ENCODE measurements at regions not wholly inside any gene's neighbourhood (a gene's known extent, or its start where the extent isn't known, plus 50 kb on each side); places are given as distances from the start of the nearest gene placed in this dataset.

DNA sequence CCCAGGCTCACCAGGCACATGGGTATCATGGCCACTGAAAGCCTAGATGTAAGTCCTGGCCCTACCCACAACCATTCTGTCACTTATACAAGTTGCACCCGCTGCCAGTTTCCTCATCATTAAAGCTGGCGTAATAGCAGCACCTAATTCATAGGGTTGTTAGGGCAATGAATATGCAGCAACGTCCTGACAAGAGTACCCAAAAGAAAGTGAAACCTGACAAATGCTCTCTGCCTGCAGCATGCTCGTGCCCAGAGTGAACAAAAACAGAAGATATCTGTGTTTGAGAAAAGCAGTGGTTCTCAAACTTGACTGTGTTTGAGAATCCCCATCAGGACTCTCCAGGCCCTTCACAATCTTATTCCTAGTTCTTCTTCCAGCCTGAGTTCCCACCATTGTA is 632.4 kb downstream of the SEMA5A start:
- no peak for DNase-seq (ENCODE audit: low read depth)

DNA sequence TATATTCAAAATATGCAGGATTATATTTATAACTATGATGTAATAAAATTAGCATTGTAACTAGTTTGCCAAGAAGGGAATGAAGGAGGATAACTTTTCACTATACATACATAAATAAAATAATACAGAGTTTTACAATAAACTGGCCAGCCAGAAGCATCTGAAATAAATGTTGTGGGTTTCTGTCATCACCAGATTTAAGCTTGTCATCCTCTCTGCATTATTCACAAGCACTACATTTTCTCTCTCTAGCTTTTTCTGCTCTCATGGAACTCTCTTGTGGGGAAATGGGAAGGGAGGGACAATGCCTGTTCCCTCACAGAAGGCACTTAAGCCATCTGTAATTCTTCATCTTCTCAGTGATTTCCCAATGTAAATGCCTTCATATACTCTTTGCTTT is 626.8 kb downstream of the SEMA5A start:
- no peak for DNase-seq (ENCODE audit: low read depth)

DNA sequence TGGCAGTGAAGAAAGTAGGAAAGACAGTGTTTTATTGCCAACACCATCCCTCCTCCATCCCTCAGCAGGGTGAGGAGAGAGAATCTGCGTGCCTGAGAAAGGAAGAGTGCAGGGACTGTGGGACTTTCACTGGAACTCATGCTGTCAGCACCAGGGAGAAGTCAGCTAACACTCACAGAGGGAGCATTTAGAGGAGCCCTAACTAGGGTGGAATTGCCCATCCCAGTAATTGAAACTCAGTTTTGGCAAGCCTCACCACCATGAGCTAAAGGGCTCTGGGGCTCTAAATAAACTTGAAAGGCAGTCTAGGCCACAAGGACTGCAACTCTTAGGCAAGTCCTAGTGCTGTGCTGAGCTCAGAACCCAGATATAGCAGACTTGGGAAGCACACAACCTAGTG is 622.3 kb downstream of the SEMA5A start:
- no peak for DNase-seq (ENCODE audit: low read depth)

DNA sequence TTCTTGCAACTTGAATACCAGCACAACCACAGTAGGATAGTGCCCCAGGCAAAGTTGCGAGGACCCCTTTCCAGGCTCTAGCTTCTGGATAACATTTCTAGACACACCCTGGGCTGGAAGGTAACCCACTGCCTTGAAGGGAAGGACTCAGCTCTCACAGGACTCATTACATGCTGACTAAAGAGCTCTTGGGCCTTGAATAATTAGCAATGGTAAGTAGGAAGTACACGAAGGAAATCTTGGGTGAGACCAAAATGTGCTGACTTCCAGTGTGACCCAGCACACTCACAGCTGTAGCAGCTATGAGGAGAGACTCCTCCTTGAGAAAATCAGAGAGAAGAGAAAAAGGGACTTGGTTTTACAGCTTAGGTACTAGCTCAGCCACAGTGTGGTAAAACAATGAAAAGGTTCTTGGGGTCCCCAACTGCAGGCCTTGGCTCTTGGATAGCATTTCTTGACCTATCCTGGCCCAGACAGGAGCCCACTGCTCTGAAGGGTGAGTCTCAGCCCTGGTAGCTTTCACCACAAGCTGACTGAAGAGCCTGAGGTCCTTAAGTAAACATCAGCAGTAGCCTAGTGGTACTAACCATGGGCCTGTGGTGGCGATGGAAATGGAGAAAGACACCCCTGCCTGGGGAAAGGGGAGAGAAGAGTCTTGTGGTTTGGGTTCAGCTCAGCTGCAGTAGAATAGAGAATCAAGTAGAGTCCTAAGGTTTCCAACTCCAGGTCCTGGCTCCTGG is 621.7 kb downstream of the SEMA5A start:
- no peak for DNase-seq (ENCODE audit: low read depth)

DNA sequence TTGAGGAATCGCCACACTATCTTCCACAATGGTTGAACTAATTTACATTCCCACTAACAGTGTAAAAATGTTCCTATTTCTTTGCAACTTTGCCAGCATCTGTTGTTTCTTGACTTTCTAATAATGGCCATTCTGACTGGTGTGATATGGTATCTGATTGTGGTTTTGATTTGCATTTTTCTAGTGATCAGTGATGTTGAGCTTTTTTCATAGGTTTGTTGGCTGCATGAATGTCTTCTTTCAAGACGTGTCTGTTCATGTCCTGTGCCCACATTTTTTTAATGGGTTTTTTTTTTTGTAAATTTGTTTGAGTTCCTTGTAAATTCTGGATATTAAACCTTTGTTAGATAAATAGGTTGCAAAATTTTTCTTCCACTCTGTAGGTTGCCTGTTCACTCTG is 615.9 kb downstream of the SEMA5A start:
- DNase-seq (ENCODE audit: low read depth) = no peak

DNA sequence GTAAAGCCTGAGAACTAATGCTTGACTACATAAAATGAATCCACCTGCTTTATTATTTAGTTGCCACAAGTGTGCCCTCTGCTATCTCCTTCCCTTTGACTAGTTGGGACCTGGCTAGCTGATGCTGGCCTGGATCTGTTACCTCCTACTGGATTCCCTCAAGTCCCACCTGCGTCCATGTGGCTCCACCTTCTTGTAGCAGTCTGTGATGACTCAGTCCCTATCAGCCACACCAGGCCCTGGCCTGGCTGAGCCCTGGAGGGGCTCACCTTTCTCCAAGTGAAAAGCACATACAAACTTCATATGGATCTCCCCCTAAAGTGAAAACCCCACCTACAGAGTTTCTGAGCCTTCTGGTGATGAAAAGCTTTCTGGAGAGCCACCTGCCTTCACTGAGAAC is 611.4 kb downstream of the SEMA5A start:
- no peak for DNase-seq (ENCODE audit: low read depth)

DNA sequence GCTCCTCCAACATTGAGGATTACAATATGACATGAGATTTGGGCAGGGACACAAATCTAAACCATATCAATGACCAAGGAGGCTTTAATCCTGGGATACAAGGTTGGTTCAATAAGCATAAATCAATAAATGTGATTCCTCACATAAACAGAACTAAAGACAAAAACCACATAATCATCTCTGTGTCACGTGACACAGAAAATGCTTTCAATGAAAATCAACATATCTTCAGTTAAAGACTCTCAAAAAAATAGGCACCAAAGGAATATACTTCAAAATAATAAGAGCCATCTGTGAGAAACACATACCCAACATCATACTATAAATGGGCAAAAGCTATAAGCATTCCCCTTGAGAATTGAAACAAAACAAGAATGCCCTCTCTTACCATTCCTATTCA is 604.9 kb downstream of the SEMA5A start:
- no peak for DNase-seq (ENCODE audit: low read depth)

DNA sequence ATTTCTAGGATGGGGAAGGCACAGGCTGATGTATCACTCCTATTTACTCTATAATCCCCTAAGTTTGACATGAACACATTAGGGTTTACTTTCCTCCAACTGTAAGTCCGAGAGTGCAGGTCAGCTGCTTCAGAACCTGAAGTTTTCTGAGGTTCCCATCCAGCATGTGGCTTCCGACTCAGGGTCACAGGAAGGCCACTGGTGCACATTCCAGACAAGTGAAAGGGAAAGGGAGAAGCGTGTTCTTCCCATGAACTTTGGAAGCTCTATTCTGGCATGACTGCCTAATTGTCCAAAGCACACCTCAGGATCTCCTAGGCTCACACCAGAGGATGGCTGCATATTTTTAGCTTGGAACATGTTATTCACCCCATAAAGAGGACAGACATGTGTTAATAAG is 602.6 kb downstream of the SEMA5A start:
- DNase-seq (ENCODE audit: low read depth) = no peak

DNA sequence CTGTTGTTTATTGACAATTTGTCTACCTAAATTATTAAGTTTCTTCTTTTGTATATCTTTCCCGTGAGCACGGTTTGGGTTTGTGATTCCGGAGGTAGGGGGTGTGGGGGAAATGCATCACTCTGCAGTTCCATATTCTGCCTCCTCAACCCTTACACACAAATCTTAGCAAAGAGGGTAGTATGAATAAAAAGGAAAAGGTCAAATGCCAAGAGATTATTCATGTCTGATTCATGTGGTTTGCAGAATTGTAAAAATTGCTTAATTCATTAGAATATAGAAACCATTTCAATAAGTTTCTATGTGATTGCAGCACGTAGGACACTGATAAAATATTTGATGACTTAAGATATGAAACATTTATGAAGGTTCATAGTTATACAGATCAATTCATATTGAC is 601.9 kb downstream of the SEMA5A start:
- DNase-seq (ENCODE audit: low read depth) = no peak

DNA sequence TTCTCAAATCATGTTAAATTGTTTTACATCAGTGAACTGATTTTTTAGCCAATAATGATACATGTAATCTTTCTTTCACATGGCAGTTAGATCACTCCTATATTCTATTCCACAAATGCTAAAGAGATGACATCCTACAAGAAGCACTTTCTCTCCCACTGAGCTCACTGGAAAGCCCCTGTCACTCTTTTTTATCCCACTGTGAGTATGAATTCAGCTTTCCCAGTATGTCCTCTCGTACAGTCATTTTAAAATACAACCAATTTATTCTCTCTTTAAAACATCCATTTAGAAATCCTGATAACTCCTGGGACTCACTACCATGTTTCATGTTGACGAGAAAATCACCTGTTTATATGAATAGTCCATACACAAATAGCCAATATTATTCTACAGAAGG is 599.9 kb downstream of the SEMA5A start:
- no peak for DNase-seq (ENCODE audit: low read depth)

DNA sequence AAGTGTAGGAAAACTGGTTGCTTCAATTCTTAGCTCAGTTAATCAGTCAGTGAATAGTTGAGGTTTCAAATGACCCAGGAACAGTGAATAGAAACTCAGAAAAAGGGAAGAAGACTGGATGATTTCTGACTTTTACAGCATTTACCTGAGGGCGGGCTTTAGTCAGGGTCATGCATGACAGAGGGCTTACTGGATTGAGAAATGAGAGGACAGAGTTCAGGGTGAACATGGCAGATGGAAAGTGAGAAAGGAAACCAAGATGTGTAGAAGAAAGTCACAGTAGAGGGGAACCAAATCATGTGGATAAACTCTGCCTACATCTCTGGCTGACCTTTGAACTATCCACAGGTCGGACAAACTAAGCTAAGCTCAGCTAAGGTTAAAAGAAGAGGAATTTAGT is 596.0 kb downstream of the SEMA5A start:
- DNase-seq (ENCODE audit: low read depth) = no peak

DNA sequence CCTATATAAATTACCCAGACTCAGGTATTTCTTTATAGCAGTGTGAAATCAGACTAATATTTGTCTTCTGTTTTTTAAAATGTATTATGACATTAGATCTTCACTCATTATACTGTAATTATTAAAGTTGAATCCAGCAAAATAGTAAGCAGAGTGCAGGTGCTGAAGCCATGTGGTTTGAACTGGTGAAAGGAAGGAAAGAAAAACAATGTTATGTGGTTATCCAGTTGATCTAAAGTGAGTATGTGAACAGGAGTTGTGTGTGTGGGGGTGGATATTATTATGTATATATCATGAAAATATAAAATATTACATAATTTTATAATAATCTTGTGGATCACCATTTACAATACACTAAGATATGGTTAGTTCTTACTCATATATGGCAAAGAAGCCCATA is 593.7 kb downstream of the SEMA5A start:
- DNase-seq (ENCODE audit: low read depth) = no peak

DNA sequence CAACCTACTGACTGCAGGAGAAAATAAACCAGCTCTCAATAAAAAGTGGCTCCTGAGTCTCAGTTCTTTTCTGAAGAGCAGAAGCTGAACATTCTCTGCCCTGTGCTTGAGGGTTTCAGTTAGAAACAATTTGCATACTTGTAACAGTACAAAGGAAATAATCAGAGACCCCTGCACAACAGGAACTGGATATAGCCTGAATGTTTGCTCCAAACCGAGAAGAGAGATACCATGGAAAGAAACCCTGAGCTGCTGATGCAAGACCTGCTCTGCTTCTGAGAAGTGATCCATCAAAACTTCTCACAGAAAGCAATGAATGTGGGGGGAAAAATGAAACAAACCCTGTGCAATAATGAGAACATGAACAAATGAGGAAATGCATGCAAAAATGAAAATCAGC is 592.9 kb downstream of the SEMA5A start:
- no peak for DNase-seq (ENCODE audit: low read depth)

DNA sequence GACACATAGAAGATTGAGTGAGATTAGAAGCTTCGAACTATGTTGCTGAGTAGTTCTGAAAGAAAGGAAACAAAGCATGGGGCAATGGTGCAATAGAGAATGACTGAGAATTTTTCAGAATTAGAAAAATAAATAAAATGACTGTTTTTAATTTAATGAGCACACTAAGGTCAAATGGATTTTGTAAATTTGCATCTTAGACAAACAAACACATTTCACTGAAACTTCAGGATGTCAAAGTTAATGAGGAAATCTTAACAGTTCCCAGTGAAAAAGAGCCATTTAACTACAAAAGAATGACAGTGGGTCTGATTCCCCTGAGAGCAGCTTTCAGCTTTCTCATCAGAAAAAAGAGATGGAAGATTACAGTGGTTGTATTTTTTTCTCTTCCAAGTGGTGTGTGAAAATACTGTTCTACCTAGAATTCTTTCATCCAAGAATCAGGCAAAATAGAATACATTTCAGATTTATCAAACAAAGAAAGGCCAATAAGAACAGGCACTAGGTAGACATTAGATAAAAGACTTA is 591.9 kb downstream of the SEMA5A start:
- DNase-seq (ENCODE audit: low read depth) = no peak

DNA sequence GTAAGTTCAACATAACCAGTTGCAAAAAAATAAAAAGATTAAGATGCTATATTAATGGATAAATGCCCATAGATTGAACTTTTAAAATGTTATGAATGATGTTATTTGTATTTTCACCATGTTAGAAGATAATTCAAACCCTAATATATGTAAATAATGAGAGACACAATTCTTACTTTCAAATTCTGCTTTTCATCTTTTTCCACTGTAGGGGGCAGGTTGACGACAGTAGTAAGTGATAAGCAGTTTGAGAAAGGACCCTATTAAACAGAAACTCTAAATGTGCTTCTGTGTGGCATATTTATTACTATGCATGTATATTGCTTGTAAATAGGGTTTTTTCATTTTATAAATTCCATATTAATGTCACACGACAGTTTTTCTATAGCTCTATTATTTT is 591.1 kb downstream of the SEMA5A start:
- DNase-seq (ENCODE audit: low read depth) = no peak

DNA sequence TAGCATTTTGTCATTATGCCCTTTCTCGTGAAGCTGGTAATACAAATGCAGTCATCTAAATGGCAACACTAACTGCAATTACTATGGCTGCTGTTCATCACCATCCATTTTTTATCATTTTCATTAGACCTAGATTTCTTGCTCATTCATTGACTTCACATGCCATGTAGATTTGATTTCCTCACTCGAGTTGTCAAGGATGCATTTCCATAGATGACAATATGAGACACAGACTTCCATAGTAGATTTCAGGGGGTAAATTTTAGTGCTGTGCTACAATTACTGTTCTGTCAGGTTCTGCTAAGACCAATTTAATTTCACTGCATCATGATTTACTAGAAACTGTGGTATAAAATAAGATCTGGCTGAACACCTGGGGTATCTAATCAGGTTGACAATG is 589.2 kb downstream of the SEMA5A start:
- DNase-seq (ENCODE audit: low read depth) = no peak

DNA sequence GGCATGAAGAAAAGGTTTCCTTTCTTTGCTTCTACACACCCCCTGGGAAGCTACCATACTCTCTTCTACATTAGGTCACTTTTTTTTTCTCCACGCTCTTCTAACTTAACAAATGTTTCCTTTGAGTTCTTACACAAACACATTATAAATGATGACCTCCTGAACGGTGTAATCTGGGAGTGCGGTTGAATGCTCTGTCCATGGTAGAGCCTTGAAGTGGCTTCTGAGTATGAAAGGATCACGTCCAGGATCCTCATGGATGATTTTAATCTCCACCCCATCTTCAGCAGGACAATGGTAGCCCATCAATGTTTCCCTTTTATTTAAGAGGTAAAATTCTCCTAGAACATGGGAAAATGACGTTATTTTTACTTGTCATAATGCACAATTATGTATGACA is 587.3 kb downstream of the SEMA5A start:
- DNase-seq (ENCODE audit: low read depth) = no peak

DNA sequence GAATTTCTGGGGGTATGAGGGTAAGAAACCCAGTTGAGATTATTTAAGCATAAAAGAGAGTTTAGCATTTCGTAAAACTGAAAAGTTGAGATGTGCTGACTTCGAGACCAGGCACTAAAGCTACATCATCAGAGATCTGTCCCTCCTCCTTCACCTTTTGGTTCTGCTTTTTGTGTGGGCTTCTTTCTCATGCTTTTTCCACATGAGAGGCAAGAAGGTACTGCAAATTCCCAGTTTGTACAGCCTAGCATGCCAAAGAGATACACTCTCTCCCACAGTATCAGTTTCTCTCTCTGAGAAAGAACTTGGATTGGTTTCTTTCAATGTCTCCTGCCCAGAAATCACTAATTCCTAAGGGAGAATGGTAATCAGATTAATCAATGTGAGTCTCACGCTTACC is 584.7 kb downstream of the SEMA5A start:
- no peak for DNase-seq (ENCODE audit: low read depth)

DNA sequence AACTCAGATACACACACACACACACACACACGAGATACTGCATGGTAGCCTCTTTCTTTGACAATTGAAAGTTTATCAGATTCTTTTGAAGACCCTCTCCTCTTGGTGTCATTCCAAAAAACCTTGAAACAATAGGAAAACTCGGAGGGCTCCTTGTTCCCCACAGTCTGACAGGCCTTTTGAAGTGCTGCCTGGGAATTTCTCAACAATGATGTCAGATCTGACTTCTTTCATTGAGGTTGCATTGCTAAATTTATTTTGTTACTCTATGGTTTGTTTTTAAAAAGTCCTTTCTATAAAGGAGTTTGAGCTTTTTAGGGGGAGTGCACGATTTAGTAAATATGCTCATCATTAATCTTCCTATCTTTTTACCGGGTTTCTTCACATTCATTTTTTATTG is 583.9 kb downstream of the SEMA5A start:
- DNase-seq (ENCODE audit: low read depth) = no peak

DNA sequence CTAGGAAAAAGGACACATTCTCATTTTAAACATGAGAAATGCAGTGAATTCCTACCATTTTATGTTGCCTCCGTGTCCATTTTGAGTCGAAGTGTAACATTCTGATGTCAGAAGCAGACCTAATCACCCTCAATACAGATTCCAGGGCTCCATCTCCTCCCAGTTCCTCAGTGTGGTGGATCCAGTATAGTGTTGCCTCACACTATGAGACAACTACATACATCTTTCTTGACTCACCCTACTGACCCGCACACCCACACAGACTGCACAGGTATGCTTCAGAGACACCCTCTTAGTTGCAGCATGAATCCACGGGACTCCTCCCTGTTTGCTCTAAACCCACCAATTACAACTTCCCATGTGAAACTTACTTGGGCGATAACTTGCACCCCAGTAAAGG is 564.9 kb downstream of the SEMA5A start:
- DNase-seq (ENCODE audit: low read depth) = no peak

DNA sequence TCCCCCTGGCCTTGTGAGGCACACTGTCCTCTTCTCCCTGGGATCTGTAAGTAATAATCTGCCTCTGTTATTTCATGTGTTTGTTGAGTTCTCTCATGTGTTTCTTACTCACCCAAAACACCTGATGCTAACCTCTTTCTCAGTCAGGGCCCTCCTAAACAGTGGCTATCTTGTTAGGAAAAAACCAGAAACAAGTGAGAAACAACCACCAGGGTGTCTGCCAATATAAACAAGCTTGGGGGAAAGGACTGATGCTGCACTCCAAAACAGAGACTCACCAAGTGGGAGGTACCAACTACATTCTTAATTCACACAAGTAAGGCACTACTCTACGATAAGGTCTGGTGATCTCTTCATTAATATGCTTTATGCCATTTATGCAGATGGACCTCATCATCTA is 564.4 kb downstream of the SEMA5A start:
- no peak for DNase-seq (ENCODE audit: low read depth)

DNA sequence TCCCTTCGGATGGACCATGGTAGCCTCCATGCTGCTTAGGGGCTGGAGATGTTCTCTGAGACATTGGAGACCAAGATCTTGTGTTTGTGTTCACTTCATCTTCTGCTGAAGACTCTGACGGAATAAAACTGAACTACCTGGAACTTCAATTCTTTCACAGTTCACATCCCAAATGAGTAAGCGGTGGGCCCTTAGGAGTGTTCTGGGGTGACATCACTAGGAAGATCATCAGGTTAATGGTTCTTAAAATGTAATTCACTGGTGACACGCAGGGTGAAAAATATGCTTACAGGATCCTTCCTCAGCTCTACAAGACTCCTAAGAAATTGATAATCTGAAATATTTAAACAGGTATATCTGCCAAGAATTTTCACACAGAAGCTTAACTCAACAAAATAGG is 561.5 kb downstream of the SEMA5A start:
- DNase-seq (ENCODE audit: low read depth) = no peak

Data from stimulated activated CD8-positive, alpha-beta memory T cell treated with anti-CD3 and anti-CD28 coated beads, Interleukin-7, amount 100 ng/mL, for 24 hours (primary cell).